ENCODE measurements at regions not wholly inside any gene's neighbourhood (a gene's known extent, or its start where the extent isn't known, plus 50 kb on each side); places are given as distances from the start of the nearest gene placed in this dataset.

DNA sequence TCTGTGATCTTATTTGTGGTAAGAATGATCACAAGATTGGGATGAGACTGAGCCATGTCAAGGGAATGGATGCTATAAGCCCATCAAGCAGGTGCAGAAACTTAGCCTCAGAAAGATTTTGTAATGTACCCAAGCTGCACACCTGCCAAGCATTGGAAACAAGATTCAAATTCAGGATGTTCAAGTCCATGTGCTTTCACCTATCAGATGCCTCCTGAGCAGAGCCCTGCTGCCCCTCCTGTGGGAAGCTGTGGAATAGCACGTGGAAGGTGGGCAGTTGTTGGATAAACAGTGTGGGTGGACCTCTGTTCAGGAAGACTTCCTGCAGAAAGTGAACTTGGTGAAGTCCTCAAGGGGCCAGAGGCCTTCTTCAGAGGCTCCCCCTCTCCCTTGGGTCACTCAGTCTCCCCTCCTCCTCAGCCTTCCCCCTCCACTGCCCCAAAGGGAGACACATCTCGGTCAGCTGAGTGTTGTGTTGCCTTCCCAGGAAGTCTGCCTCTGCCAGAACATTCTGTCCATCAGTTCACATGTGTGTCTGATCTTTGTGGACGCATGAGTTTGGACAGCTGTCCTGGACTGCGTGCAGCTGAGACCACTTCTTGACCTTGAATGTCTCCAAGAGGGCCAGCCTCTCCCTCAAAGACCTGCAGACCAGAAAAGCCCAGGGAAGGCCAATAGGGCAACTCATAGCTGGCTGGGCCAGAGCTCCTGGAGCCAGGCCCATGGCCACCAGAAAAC is 186.1 kb downstream of the INHBB start (continued):
- TF ChIP-seq ZNF687 (CRISPR knock-in tag; IDR thresholded peaks at IDR 0.05): peak; percentile 50
- no peak for TF ChIP-seq AHDC1 (CRISPR knock-in tag; IDR thresholded peaks at IDR 0.05; ENCODE audit: borderline replicate concordance)
- no peak for TF ChIP-seq PHF21A (CRISPR knock-in tag; IDR thresholded peaks at IDR 0.05)
- no peak for TF ChIP-seq BRD4 (CRISPR knock-in tag; IDR thresholded peaks at IDR 0.05)
- TF ChIP-seq, protein P1, sequence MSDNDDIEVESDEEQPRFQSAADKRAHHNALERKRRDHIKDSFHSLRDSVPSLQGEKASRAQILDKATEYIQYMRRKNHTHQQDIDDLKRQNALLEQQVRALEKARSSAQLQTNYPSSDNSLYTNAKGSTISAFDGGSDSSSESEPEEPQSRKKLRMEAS (IDR thresholded peaks at IDR 0.05): peak; percentile 41; the same call in 1 of the 2 replicates
- TF ChIP-seq CC2D1A (CRISPR knock-in tag; IDR thresholded peaks at IDR 0.05): no peak
- TF ChIP-seq SNAI1 (CRISPR knock-in tag; IDR thresholded peaks at IDR 0.05; ENCODE audit: borderline replicate concordance): no peak
- TF ChIP-seq ZNF616 (CRISPR knock-in tag; IDR thresholded peaks at IDR 0.05; ENCODE audit: low read depth): no peak
- TF ChIP-seq SNRNP70 (IDR thresholded peaks at IDR 0.05; ENCODE audit: low read depth, low read length): no peak
- no peak for TF ChIP-seq ZNF343 (CRISPR knock-in tag; IDR thresholded peaks at IDR 0.05)
